ENCODE measurements at regions not wholly inside any gene's neighbourhood (a gene's known extent, or its start where the extent isn't known, plus 50 kb on each side); places are given as distances from the start of the nearest gene placed in this dataset.

DNA sequence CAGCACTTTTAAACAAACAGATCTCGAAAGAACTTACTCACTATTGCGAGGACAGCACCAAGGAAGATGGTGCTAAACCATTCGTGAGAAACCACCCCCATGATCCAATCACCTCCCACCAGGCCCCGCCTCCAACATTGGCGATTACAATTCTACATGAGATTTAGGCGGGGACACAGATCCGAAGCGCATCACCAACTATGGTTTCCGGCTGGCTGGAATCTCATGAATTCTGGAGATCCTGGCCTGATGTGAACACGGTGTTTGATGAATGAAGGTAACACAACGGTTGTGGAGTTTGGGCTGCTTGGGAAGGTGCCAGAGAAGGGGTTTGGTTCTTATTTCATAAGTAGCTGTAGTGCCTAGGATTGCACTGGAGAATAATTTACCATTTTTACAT lies 216.7 kb downstream of the EMX2 start:
- peaks cover 7% of the 10 kb centered on the region; the same call in 1 of the 3 replicates for H3K9me3 ChIP-seq
- POLR2A ChIA-PET, result no interaction called here
- ATAC-seq, result no peak
- H3K4me3 ChIP-seq, result no peak overlapping the region
- CTCF ChIA-PET, result no interaction called here
- FAIRE-seq, result no peak
- peaks cover 6% of the 10 kb centered on the region; the same call in 1 of the 3 replicates for H3K4me1 ChIP-seq
- no peak overlapping the region for H3K27ac ChIP-seq
- DNase-seq (ENCODE audit: low read depth in 1 of 2, low spot score in 1 of 2), result no peak
- TF ChIP-seq MAZ (IDR thresholded peaks at IDR 0.05; ENCODE audit: borderline replicate concordance, low read depth, low read length) (no peak), MAFK (IDR thresholded peaks at IDR 0.05; ENCODE audit: partially characterized antibody) (no peak), PHF8 (IDR thresholded peaks at IDR 0.05; ENCODE audit: borderline replicate concordance, low read depth) (no peak), POLR2A (IDR thresholded peaks at IDR 0.05; ENCODE audit: low read length) (no peak), RAD21 (conservative IDR thresholded peaks at IDR 0.05 in 1 of 2, IDR thresholded peaks at IDR 0.05 in 1 of 2) (no peak), ZC3H11A (IDR thresholded peaks at IDR 0.05) (no peak), RFX5 (IDR thresholded peaks at IDR 0.05) (no peak), HOXB5 (CRISPR knock-in tag; IDR thresholded peaks at IDR 0.05) (no peak), TFCP2L1 (CRISPR knock-in tag; IDR thresholded peaks at IDR 0.05) (no peak), NR3C1 (IDR thresholded peaks at IDR 0.05) (no peak), FOSB (CRISPR knock-in tag; IDR thresholded peaks at IDR 0.05) (no peak), KDM1A (IDR thresholded peaks at IDR 0.05; ENCODE audit: low read depth) (no peak), ESRRA (IDR thresholded peaks at IDR 0.05; ENCODE audit: borderline replicate concordance, low read length) (no peak)
- TF ChIP-seq, protein P1, sequence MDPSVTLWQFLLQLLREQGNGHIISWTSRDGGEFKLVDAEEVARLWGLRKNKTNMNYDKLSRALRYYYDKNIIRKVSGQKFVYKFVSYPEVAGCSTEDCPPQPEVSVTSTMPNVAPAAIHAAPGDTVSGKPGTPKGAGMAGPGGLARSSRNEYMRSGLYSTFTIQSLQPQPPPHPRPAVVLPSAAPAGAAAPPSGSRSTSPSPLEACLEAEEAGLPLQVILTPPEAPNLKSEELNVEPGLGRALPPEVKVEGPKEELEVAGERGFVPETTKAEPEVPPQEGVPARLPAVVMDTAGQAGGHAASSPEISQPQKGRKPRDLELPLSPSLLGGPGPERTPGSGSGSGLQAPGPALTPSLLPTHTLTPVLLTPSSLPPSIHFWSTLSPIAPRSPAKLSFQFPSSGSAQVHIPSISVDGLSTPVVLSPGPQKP (IDR thresholded peaks at IDR 0.05; ENCODE audit: low read depth, low read length), result no peak
- TF ChIP-seq, protein P2, sequence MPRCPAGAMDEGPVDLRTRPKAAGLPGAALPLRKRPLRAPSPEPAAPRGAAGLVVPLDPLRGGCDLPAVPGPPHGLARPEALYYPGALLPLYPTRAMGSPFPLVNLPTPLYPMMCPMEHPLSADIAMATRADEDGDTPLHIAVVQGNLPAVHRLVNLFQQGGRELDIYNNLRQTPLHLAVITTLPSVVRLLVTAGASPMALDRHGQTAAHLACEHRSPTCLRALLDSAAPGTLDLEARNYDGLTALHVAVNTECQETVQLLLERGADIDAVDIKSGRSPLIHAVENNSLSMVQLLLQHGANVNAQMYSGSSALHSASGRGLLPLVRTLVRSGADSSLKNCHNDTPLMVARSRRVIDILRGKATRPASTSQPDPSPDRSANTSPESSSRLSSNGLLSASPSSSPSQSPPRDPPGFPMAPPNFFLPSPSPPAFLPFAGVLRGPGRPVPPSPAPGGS (IDR thresholded peaks at IDR 0.05), result no peak
- TF ChIP-seq, protein P3, sequence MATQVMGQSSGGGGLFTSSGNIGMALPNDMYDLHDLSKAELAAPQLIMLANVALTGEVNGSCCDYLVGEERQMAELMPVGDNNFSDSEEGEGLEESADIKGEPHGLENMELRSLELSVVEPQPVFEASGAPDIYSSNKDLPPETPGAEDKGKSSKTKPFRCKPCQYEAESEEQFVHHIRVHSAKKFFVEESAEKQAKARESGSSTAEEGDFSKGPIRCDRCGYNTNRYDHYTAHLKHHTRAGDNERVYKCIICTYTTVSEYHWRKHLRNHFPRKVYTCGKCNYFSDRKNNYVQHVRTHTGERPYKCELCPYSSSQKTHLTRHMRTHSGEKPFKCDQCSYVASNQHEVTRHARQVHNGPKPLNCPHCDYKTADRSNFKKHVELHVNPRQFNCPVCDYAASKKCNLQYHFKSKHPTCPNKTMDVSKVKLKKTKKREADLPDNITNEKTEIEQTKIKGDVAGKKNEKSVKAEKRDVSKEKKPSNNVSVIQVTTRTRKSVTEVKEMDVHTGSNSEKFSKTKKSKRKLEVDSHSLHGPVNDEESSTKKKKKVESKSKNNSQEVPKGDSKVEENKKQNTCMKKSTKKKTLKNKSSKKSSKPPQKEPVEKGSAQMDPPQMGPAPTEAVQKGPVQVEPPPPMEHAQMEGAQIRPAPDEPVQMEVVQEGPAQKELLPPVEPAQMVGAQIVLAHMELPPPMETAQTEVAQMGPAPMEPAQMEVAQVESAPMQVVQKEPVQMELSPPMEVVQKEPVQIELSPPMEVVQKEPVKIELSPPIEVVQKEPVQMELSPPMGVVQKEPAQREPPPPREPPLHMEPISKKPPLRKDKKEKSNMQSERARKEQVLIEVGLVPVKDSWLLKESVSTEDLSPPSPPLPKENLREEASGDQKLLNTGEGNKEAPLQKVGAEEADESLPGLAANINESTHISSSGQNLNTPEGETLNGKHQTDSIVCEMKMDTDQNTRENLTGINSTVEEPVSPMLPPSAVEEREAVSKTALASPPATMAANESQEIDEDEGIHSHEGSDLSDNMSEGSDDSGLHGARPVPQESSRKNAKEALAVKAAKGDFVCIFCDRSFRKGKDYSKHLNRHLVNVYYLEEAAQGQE (IDR thresholded peaks at IDR 0.05), result no peak
- TF ChIP-seq, protein P4, sequence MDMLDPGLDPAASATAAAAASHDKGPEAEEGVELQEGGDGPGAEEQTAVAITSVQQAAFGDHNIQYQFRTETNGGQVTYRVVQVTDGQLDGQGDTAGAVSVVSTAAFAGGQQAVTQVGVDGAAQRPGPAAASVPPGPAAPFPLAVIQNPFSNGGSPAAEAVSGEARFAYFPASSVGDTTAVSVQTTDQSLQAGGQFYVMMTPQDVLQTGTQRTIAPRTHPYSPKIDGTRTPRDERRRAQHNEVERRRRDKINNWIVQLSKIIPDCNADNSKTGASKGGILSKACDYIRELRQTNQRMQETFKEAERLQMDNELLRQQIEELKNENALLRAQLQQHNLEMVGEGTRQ (IDR thresholded peaks at IDR 0.05), result no peak
- H3K4me2 ChIP-seq, result no peak overlapping the region
- 45% methylated on average over 11 of the region's 11 CpGs for WGBS (ENCODE audit: missing lambda C conversion rate)

DNA sequence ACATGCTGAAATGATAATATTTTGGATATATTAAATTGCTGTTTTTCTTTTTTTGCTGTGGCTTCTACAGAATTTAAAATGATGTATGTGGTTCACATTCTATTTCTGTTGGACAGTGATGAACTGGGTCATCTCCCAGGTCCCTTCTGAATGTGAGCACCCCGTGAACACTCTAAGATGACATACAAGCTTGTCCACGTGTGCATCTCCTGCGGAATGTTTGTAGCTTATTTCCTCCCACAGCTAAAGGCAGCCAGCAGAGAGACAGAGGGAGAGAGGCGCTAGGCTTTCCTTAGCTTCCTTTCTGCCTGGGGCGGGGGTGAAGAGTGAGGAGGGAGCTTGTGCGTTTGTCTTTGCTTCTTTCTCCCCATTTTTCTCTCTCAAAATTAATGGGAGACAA lies 219.1 kb downstream of the EMX2 start:
- POLR2A ChIA-PET, result no interaction called here
- CTCF ChIA-PET, result interaction anchor here (1.0 to 1.8 kb wide), 2 partner anchors 9 to 15 kb away, joined by 3 to 5 read pairs; no protein-coding TSS in a partner anchor

More for the DNA sequence above, 219.1 kb downstream of the EMX2 start:
- Histone ChIP-seq H3K27ac (no peak overlapping the region), H3K9me3 (peaks cover 7% of the 10 kb centered on the region; the same call in 1 of the 3 replicates), H3K4me3 (no peak overlapping the region), H3K4me2 (no peak overlapping the region), H3K4me1 (peaks cover 6% of the 10 kb centered on the region; the same call in 1 of the 3 replicates)
- 18% methylated on average over 6 of the region's 6 CpGs for WGBS (ENCODE audit: missing lambda C conversion rate)
- FAIRE-seq, result no peak
- DNase-seq (ENCODE audit: low read depth in 1 of 2, low spot score in 1 of 2), result no peak
- no peak for ATAC-seq
- TF ChIP-seq, protein P5, sequence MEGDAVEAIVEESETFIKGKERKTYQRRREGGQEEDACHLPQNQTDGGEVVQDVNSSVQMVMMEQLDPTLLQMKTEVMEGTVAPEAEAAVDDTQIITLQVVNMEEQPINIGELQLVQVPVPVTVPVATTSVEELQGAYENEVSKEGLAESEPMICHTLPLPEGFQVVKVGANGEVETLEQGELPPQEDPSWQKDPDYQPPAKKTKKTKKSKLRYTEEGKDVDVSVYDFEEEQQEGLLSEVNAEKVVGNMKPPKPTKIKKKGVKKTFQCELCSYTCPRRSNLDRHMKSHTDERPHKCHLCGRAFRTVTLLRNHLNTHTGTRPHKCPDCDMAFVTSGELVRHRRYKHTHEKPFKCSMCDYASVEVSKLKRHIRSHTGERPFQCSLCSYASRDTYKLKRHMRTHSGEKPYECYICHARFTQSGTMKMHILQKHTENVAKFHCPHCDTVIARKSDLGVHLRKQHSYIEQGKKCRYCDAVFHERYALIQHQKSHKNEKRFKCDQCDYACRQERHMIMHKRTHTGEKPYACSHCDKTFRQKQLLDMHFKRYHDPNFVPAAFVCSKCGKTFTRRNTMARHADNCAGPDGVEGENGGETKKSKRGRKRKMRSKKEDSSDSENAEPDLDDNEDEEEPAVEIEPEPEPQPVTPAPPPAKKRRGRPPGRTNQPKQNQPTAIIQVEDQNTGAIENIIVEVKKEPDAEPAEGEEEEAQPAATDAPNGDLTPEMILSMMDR (IDR thresholded peaks at IDR 0.05), result no peak
- TF ChIP-seq POLR2AphosphoS2 (conservative IDR thresholded peaks at IDR 0.05; ENCODE audit: low read length) (no peak), TFCP2L1 (CRISPR knock-in tag; IDR thresholded peaks at IDR 0.05) (no peak), HOXB13 (CRISPR knock-in tag; IDR thresholded peaks at IDR 0.05; ENCODE audit: low read depth) (no peak), ZFP36 (IDR thresholded peaks at IDR 0.05; ENCODE audit: borderline replicate concordance, partially characterized antibody) (no peak), NFE2L2 (conservative IDR thresholded peaks at IDR 0.05; ENCODE audit: low read length) (no peak), CHD4 (IDR thresholded peaks at IDR 0.05; ENCODE audit: borderline replicate concordance) (no peak)

Data from A549 (cell line).